Umbilical cord (tissue), 1 donor: ENCODE measurements at regions not wholly inside any gene's neighbourhood (a gene's known extent, or its start where the extent isn't known, plus 50 kb on each side); places are given as distances from the start of the nearest gene placed in this dataset.
"Not testable (repeated sequence)": the region's sequence is repeated elsewhere in the genome, so short reads cannot be mapped to it uniquely, and the experiment has no call there.

Experiments used
- DNase-seq: peaks from one replicate; pipeline ENCODE4 v3.0.0-alpha.2; 2015; ENCODE audit warnings: low spot score

GRCh38 chr1:185474440-185475149 is 157.6 kb upstream of the IVNS1ABP start:
- DNase-seq, result no peak

GRCh38 chr1:185473186-185473585 is 156.1 kb upstream of the IVNS1ABP start:
- DNase-seq, result peak; percentile 70

- no peak for DNase-seq
Observed at GRCh38 chr1:185468626-185469025, 151.6 kb upstream of the IVNS1ABP start.

- no peak for DNase-seq
Observed at GRCh38 chr1:185467122-185467521, 150.1 kb upstream of the IVNS1ABP start.

- DNase-seq, result no peak
Observed at GRCh38 chr1:185464777-185465176, 147.7 kb upstream of the IVNS1ABP start.

- DNase-seq, result no peak
Observed at GRCh38 chr1:185463433-185463832, 146.4 kb upstream of the IVNS1ABP start.

- no peak for DNase-seq
Observed at GRCh38 chr1:185463011-185463410, 146.0 kb upstream of the IVNS1ABP start.

- DNase-seq, result not testable (repeated sequence)
Observed at GRCh38 chr1:185460723-185461122, 143.7 kb upstream of the IVNS1ABP start.

GRCh38 chr1:185459141-185459540 is 142.1 kb upstream of the IVNS1ABP start:
- no peak for DNase-seq

- DNase-seq, result no peak
Observed at GRCh38 chr1:185458670-185459069, 141.6 kb upstream of the IVNS1ABP start.

- DNase-seq, result peak; percentile 10
Observed at GRCh38 chr1:185453496-185454192, 136.6 kb upstream of the IVNS1ABP start.

GRCh38 chr1:185450917-185451316 is 133.9 kb upstream of the IVNS1ABP start:
- DNase-seq, result no peak

GRCh38 chr1:185450060-185450788 is 133.2 kb upstream of the IVNS1ABP start:
- no peak for DNase-seq

- no peak for DNase-seq
Observed at GRCh38 chr1:185449378-185450059, 132.5 kb upstream of the IVNS1ABP start.

- no peak for DNase-seq
Observed at GRCh38 chr1:185448591-185449186, 131.6 kb upstream of the IVNS1ABP start.

- DNase-seq, result no peak
Observed at GRCh38 chr1:185446131-185446530, 129.1 kb upstream of the IVNS1ABP start.

GRCh38 chr1:185445594-185445993 is 128.6 kb upstream of the IVNS1ABP start:
- no peak for DNase-seq

GRCh38 chr1:185444676-185445075 is 127.6 kb upstream of the IVNS1ABP start:
- no peak for DNase-seq

GRCh38 chr1:185442050-185442449 is 125.0 kb upstream of the IVNS1ABP start:
- DNase-seq, result peak; percentile 47

GRCh38 chr1:185441605-185442004 is 124.6 kb upstream of the IVNS1ABP start:
- DNase-seq, result peak; percentile 68

GRCh38 chr1:185440877-185441276 is 123.8 kb upstream of the IVNS1ABP start:
- peak; percentile 29 for DNase-seq
